Neuronal stem cell (in vitro differentiated cells): ENCODE measurements at regions not wholly inside any gene's neighbourhood (a gene's known extent, or its start where the extent isn't known, plus 50 kb on each side); places are given as distances from the start of the nearest gene placed in this dataset.

Experiments
- DNase-seq: peaks from one replicate; pipeline ENCODE4 v3.0.0-alpha.2; 2013; ENCODE audit warnings: low spot score
- H2AFZ ChIP-seq: one replicate; pipeline ENCODE4 v1.6.1; 2013; ENCODE audit warnings: mild to moderate bottlenecking, low read length, inconsistent platforms
- H2AK5ac ChIP-seq: 2 replicates; pipeline ENCODE4 v1.6.1; 2013; ENCODE audit warnings: low read depth, mild to moderate bottlenecking, inconsistent platforms, low read length, moderate library complexity, mixed read lengths
- H2BK120ac ChIP-seq: 2 replicates; pipeline ENCODE4 v1.6.1; 2013; ENCODE audit warnings: low read depth, mild to moderate bottlenecking, inconsistent platforms, low read length, moderate library complexity, mixed read lengths
- H2BK12ac ChIP-seq: one replicate; pipeline ENCODE4 v1.6.1; 2013; ENCODE audit warnings: low read length, inconsistent platforms
- H2BK15ac ChIP-seq: 2 replicates; pipeline ENCODE4 v1.6.1; 2013; ENCODE audit warnings: mild to moderate bottlenecking, low read length, inconsistent platforms, mixed read lengths
- H2BK5ac ChIP-seq: one replicate; pipeline ENCODE4 v1.6.1; 2013; ENCODE audit warnings: inconsistent platforms, mild to moderate bottlenecking, low read length, moderate library complexity
- H3K14ac ChIP-seq: one replicate; pipeline ENCODE4 v1.6.1; 2013; ENCODE audit warnings: low read length, inconsistent platforms
- H3K18ac ChIP-seq: 2 replicates; pipeline ENCODE4 v1.6.1; 2013; ENCODE audit warnings: low read length, inconsistent platforms
- H3K23ac ChIP-seq: 2 replicates; pipeline ENCODE4 v1.6.1; 2013; ENCODE audit warnings: low read depth, mild to moderate bottlenecking, mixed read lengths, low read length, inconsistent platforms; ENCODE audit not compliant: poor library complexity
- H3K27ac ChIP-seq: replicated peaks from 3 replicates; pipeline ENCODE4 v1.5.1; 2013; ENCODE audit warnings: low read length, inconsistent platforms
- H3K27me3 ChIP-seq, 3 experiments: 2 replicates each; pipeline ENCODE4 v1.6.1; 2013; ENCODE audit warnings: low read length in 3 of 3, mild to moderate bottlenecking in 2 of 3, inconsistent platforms in 1 of 3, low read depth in 1 of 3, mixed read lengths in 1 of 3, moderate library complexity in 1 of 3; ENCODE audit not compliant: control insufficient read depth in 3 of 3, insufficient read depth in 3 of 3
- H3K36me3 ChIP-seq, 2 donors: replicated peaks in 1 of 2; 2 replicates each; pipeline ENCODE4 v1.6.1; 2013; ENCODE audit warnings: low read length in 2 of 2; ENCODE audit not compliant: control insufficient read depth in 2 of 2, insufficient read depth in 2 of 2
- H3K4ac ChIP-seq: 2 replicates; pipeline ENCODE4 v1.6.1; 2013; ENCODE audit warnings: inconsistent platforms, mild to moderate bottlenecking, low read length, moderate library complexity
- H3K4me1 ChIP-seq, 2 donors: 1 replicate in 1 of 2; 2 replicates in 1 of 2; pipeline ENCODE4 v1.6.1; 2013; ENCODE audit warnings: low read length in 2 of 2, low read depth in 1 of 2; ENCODE audit not compliant: control insufficient read depth in 2 of 2, insufficient read depth in 1 of 2
- H3K4me2 ChIP-seq: one replicate; pipeline ENCODE4 v1.6.1; 2013; ENCODE audit warnings: mild to moderate bottlenecking, low read length, inconsistent platforms; ENCODE audit not compliant: insufficient read depth, poor library complexity, severe bottlenecking
- H3K4me3 ChIP-seq, 2 donors: 2 replicates each; pipeline ENCODE4 v1.5.1; 2013; ENCODE audit warnings: low read length in 2 of 2, mild to moderate bottlenecking in 2 of 2, inconsistent platforms in 1 of 2, moderate library complexity in 1 of 2
- H3K79me1 ChIP-seq: one replicate; pipeline ENCODE4 v1.6.1; 2013; ENCODE audit warnings: low read depth, mild to moderate bottlenecking, inconsistent platforms, low read length, moderate library complexity
- H3K9ac ChIP-seq: one replicate; pipeline ENCODE4 v1.6.1; 2013; ENCODE audit warnings: mild to moderate bottlenecking, low read depth, low read length, inconsistent platforms; ENCODE audit not compliant: poor library complexity
- H3K9me3 ChIP-seq, 2 donors: replicated peaks in 1 of 2; 2 replicates each; pipeline versions ENCODE3 to v1.6.1; 2013; ENCODE audit warnings: low read length in 2 of 2, mild to moderate bottlenecking in 2 of 2, inconsistent platforms in 1 of 2, low read depth in 1 of 2, mixed read lengths in 1 of 2, moderate library complexity in 1 of 2; ENCODE audit not compliant: control insufficient read depth in 2 of 2, insufficient read depth in 1 of 2
- H4K8ac ChIP-seq: one replicate; pipeline ENCODE4 v1.6.1; 2013; ENCODE audit warnings: low read depth, mild to moderate bottlenecking, inconsistent platforms, low read length, moderate library complexity
- H4K91ac ChIP-seq: one replicate; pipeline ENCODE4 v1.6.1; 2013; ENCODE audit warnings: low read length, low read depth, mild to moderate bottlenecking, inconsistent platforms; ENCODE audit not compliant: poor library complexity
- WGBS, 2 donors: extraction: QIAGEN DNeasy Blood & Tissue Kit; methylation state at CpG; one replicate each; pipeline ENCODE4 v1.1.7; 2013; ENCODE audit warnings: missing lambda C conversion rate in 2 of 2, mixed read lengths in 1 of 2; ENCODE audit not compliant: insufficient read length in 2 of 2, insufficient replicate concordance in 1 of 2; ENCODE audit errors: extremely low coverage in 2 of 2; 5-methylcytosine and 5-hydroxymethylcytosine counted together

DNA sequence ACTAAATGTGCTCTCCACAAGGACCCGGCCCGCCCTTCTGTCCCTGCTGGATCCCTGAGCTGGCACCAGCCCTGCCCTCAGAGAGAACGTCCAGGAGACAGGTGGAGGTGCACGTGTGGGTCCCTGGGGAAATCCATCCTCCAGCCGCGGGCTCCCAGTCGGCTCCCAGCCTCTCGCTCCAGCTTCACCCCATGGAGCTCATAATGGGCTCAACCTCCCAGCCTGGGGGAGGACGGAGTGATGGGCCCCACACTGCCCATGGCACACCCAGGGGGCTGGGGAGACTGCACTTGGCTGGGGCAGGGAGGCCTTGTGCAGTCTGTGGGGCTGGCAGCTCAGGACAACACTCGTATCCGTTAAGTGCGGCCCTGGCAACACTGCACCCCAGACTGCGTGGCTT, 250.5 kb downstream of the TMEM121 start:
- Histone ChIP-seq H3K4me1 (no peaks in the 10 kb centered on the region), H3K36me3 (no peaks in the 10 kb centered on the region), H3K79me1 (no peaks in the 10 kb centered on the region), H4K8ac (no peak overlapping the region), H2BK15ac (no peak overlapping the region), H4K91ac (no peak overlapping the region), H3K27ac (no peak overlapping the region), H3K18ac (no peak overlapping the region), H3K9ac (no peak overlapping the region), H2BK5ac (no peak overlapping the region), H3K4me3 (no peak overlapping the region), H3K14ac (no peak overlapping the region), H3K27me3 (no peaks in the 10 kb centered on the region), H3K9me3 (peaks cover 0 to 11% of the 10 kb centered on the region in 2 donors), H2AK5ac (no peak overlapping the region), H3K4me2 (no peak overlapping the region), H2BK120ac (no peak overlapping the region), H2AFZ (no peak overlapping the region), H3K23ac (no peak overlapping the region), H3K4ac (no peak overlapping the region), H2BK12ac (no peak overlapping the region)
- no peak for DNase-seq
- WGBS, 2 donors = no CpG with 5 or more reads among the region's 13 CpGs

DNA sequence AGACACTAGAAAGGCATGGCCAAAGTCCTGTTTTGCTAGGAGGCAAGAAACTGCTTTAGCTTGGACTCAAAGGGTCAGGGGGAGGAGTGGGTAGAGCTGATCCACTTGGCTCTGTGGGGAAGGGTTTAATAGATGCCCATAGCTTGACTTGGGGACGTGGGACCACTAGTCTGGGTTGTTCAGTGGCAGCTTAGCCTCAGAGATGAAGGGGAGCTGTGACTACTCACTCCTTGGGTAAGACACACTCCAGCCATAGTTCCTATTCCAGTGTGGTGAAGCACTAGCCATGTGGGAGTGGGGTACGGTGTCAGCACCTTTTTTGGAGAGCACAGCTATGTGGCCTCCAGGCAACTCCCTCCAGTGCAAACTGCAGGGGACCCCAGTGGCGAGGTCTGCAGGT, 257.3 kb downstream of the TMEM121 start:
- Histone ChIP-seq H3K14ac (no peak overlapping the region), H3K9me3 (peaks cover 0 to 39% of the 10 kb centered on the region in 2 donors), H3K23ac (no peak overlapping the region), H3K18ac (no peak overlapping the region), H2AFZ (no peak overlapping the region), H2BK15ac (no peak overlapping the region), H3K4me3 (no peak overlapping the region), H3K4ac (no peak overlapping the region), H2BK12ac (no peak overlapping the region), H3K36me3 (no peaks in the 10 kb centered on the region), H2BK5ac (no peak overlapping the region), H3K4me1 (no peaks in the 10 kb centered on the region), H3K27ac (no peak overlapping the region), H3K9ac (no peak overlapping the region), H3K27me3 (peaks cover 0 to 2% (median 2%) of the 10 kb centered on the region in 3 experiments), H4K91ac (no peak overlapping the region), H3K79me1 (peaks cover 2% of the 10 kb centered on the region), H4K8ac (no peak overlapping the region), H3K4me2 (no peak overlapping the region), H2AK5ac (no peak overlapping the region), H2BK120ac (no peak overlapping the region)
- no peak for DNase-seq
- no CpG with 5 or more reads among the region's 3 CpGs for WGBS, 2 donors

DNA sequence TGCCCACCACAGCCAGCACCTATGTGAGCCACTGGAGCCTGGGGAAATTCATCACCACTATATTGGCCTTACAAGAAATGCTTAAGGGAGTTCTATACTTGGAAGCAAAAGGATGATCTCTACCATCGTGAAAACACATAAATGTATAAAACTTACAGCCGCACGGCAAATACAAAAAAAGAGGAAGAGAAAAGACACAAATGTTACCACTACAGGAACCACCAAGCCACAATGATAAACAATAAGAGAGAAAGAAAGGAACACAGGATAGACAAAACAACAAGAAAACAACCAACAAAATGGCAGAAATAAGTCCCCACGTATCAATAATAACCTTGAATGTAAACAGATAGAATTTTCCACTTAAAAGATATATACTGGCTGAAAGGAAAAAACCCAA, 267.5 kb downstream of the TMEM121 start:
- Histone ChIP-seq H3K27ac (no peak overlapping the region), H3K9ac (no peak overlapping the region), H3K36me3 (no peaks in the 10 kb centered on the region), H3K23ac (no peak overlapping the region), H3K4me1 (no peaks in the 10 kb centered on the region), H4K8ac (no peak overlapping the region), H3K4ac (no peak overlapping the region), H3K9me3 (peaks cover 0 to 33% of the 10 kb centered on the region in 2 donors), H2BK5ac (no peak overlapping the region), H2BK12ac (no peak overlapping the region), H2AFZ (no peak overlapping the region), H4K91ac (no peak overlapping the region), H3K27me3 (no peaks in the 10 kb centered on the region), H3K18ac (no peak overlapping the region), H3K79me1 (no peaks in the 10 kb centered on the region), H3K14ac (no peak overlapping the region), H3K4me2 (no peak overlapping the region), H2AK5ac (no peak overlapping the region), H2BK120ac (no peak overlapping the region), H2BK15ac (no peak overlapping the region), H3K4me3 (no peak overlapping the region)
- no CpG with 5 or more reads among the region's 4 CpGs for WGBS, 2 donors
- no peak for DNase-seq

DNA sequence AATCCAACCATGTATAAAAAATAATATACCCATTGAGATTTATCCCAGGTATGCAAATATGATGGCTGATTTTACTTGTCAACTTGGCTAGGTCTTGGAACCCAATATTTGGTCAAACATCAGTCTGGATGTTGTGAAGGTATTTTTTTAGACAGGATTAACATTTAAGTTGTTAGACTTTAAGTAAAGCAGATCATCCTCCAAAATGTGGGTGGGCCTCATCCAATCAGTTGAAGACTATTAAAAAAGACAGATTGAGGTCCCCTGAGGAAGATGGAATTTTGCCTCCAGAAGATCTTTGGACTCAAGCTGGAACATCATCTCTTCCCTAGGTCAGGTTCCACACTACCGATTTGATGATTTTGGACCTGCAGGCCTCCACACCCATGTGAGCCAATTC, 271.2 kb downstream of the TMEM121 start:
- no peak overlapping the region for H3K4me2 ChIP-seq
- no peak overlapping the region for H3K27ac ChIP-seq
- H4K8ac ChIP-seq = no peak overlapping the region
- H2AFZ ChIP-seq = no peak overlapping the region
- no peak overlapping the region for H3K23ac ChIP-seq
- H2BK12ac ChIP-seq = no peak overlapping the region
- no peaks in the 10 kb centered on the region for H3K36me3 ChIP-seq
- no peak overlapping the region for H2AK5ac ChIP-seq
- H3K79me1 ChIP-seq = no peaks in the 10 kb centered on the region
- H4K91ac ChIP-seq = no peak overlapping the region
- DNase-seq = no peak
- WGBS, 2 donors = no CpG with 5 or more reads among the region's 1 CpG
- no peaks in the 10 kb centered on the region for H3K4me1 ChIP-seq
- no peak overlapping the region for H3K14ac ChIP-seq
- no peaks in the 10 kb centered on the region for H3K27me3 ChIP-seq
- H2BK120ac ChIP-seq = no peak overlapping the region
- no peak overlapping the region for H3K4ac ChIP-seq
- no peak overlapping the region for H3K18ac ChIP-seq
- peaks cover 0 to 27% of the 10 kb centered on the region in 2 donors for H3K9me3 ChIP-seq
- H3K9ac ChIP-seq = no peak overlapping the region
- no peak overlapping the region for H2BK15ac ChIP-seq
- H3K4me3 ChIP-seq = no peak overlapping the region
- no peak overlapping the region for H2BK5ac ChIP-seq
